Mucosa of gallbladder (tissue), 1 donor: ENCODE measurements at regions not wholly inside any gene's neighbourhood (a gene's known extent, or its start where the extent isn't known, plus 50 kb on each side); places are given as distances from the start of the nearest gene placed in this dataset.

Experiments
- DNase-seq: peaks from one replicate; pipeline ENCODE4 v3.0.0-alpha.2; 2020; ENCODE audit warnings: low spot score
- donor health status: DM: no; HTN: no; CAD: no.

- DNase-seq = no peak
Observed at GRCh38 chr14:28467611-28468010, 299.0 kb upstream of the FOXG1 start.

- no peak for DNase-seq
Observed at GRCh38 chr14:28468191-28469151, 298.1 kb upstream of the FOXG1 start.

- DNase-seq = no peak
Observed at GRCh38 chr14:28482251-28483040, 284.1 kb upstream of the FOXG1 start.

- DNase-seq = no peak
Observed at GRCh38 chr14:28483506-28483905, 283.1 kb upstream of the FOXG1 start.

- no peak for DNase-seq
Observed at GRCh38 chr14:28488684-28489083, 277.9 kb upstream of the FOXG1 start.

- no peak for DNase-seq
Observed at GRCh38 chr14:28493516-28493915, 273.1 kb upstream of the FOXG1 start.

- no peak for DNase-seq
Observed at GRCh38 chr14:28494196-28494595, 272.4 kb upstream of the FOXG1 start.

GRCh38 chr14:28496364-28496763 lies 270.2 kb upstream of the FOXG1 start:
- no peak for DNase-seq

GRCh38 chr14:28502517-28502916 lies 264.1 kb upstream of the FOXG1 start:
- DNase-seq = no peak

- no peak for DNase-seq
Observed at GRCh38 chr14:28515571-28515970, 251.0 kb upstream of the FOXG1 start.

- no peak for DNase-seq
Observed at GRCh38 chr14:28536889-28537288, 229.7 kb upstream of the FOXG1 start.

GRCh38 chr14:28542040-28542439 lies 224.5 kb upstream of the FOXG1 start:
- no peak for DNase-seq

GRCh38 chr14:28565345-28565744 lies 201.2 kb upstream of the FOXG1 start:
- no peak for DNase-seq

- DNase-seq = no peak
Observed at GRCh38 chr14:28570391-28570790, 196.2 kb upstream of the FOXG1 start.

GRCh38 chr14:28571636-28572035 lies 195.0 kb upstream of the FOXG1 start:
- DNase-seq = no peak

- DNase-seq = no peak
Observed at GRCh38 chr14:28576523-28576922, 190.1 kb upstream of the FOXG1 start.

GRCh38 chr14:28577187-28577586 lies 189.4 kb upstream of the FOXG1 start:
- no peak for DNase-seq

GRCh38 chr14:28577711-28578131 lies 188.9 kb upstream of the FOXG1 start:
- no peak for DNase-seq

GRCh38 chr14:28584951-28585350 lies 181.6 kb upstream of the FOXG1 start:
- no peak for DNase-seq

GRCh38 chr14:28589792-28590191 lies 176.8 kb upstream of the FOXG1 start:
- no peak for DNase-seq

- DNase-seq = no peak
Observed at GRCh38 chr14:28596391-28596790, 170.2 kb upstream of the FOXG1 start.

- DNase-seq = no peak
Observed at GRCh38 chr14:28599191-28599590, 167.4 kb upstream of the FOXG1 start.

GRCh38 chr14:28599605-28600004 lies 167.0 kb upstream of the FOXG1 start:
- DNase-seq = no peak
